AG04450 (cell line): ENCODE measurements at regions not wholly inside any gene's neighbourhood (a gene's known extent, or its start where the extent isn't known, plus 50 kb on each side); places are given as distances from the start of the nearest gene placed in this dataset.

Experiments used
- CTCF ChIA-PET: fragments of 300-600, 350-600 bp; formaldehyde crosslinking; extraction: SDS; loops from one replicate; lab custom pipeline; 2022; ENCODE audit warnings: antibody characterized with exemption, inconsistent platforms; lab: Charles Lee
- POLR2A ChIA-PET: fragments of 350-600 bp; formaldehyde crosslinking; extraction: SDS; loops from one replicate; lab custom pipeline; 2021; ENCODE audit warnings: antibody characterized with exemption, inconsistent platforms; lab: Yijun Ruan, JAX
- DNase-seq: peaks from one replicate; pipeline ENCODE4 v3.0.0-alpha.2; 2011; ENCODE audit warnings: low read depth, low spot score
- H3K27ac ChIP-seq: one replicate; pipeline ENCODE4 v1.5.1; 2012; ENCODE audit warnings: low read depth, low read length, control low read depth
- H3K27me3 ChIP-seq: one replicate; pipeline ENCODE4 v1.6.0; 2012; ENCODE audit warnings: low read length; ENCODE audit not compliant: control insufficient read depth, insufficient read depth
- H3K4me3 ChIP-seq: 2 replicates; pipeline ENCODE4 v1.5.1; 2011; ENCODE audit warnings: mild to moderate bottlenecking, low read depth, low read length, control low read depth
- H3K9me3 ChIP-seq: 2 replicates; pipeline ENCODE4 v1.5.1; 2012; ENCODE audit warnings: low read length; ENCODE audit not compliant: control insufficient read depth, insufficient read depth
- CTCF ChIP-seq: IDR thresholded peaks from 2 replicates; pipeline ENCODE4 v1.5.1; 2011; ENCODE audit warnings: low read depth, low read length, control low read depth, inconsistent platforms

GRCh38 chr1:30318864-30319718 lies 404.3 kb downstream of the MATN1 start:
- TF ChIP-seq CTCF = no peak
- POLR2A ChIA-PET = no interaction called here
- H3K4me3 ChIP-seq = no peak overlapping the region
- no peaks in the 10 kb centered on the region for H3K9me3 ChIP-seq
- H3K27ac ChIP-seq = no peak overlapping the region
- DNase-seq = no peak
- CTCF ChIA-PET = no interaction called here
- H3K27me3 ChIP-seq = no peaks in the 10 kb centered on the region

GRCh38 chr1:30318413-30318812 lies 405.0 kb downstream of the MATN1 start:
- no peak overlapping the region for H3K27ac ChIP-seq
- no peak for DNase-seq
- TF ChIP-seq CTCF = no peak
- no peaks in the 10 kb centered on the region for H3K27me3 ChIP-seq
- ChIA-PET CTCF (no interaction called here), POLR2A (no interaction called here)
- H3K4me3 ChIP-seq = no peak overlapping the region
- H3K9me3 ChIP-seq = no peaks in the 10 kb centered on the region

- no peak for DNase-seq
- no peaks in the 10 kb centered on the region for H3K27me3 ChIP-seq
- ChIA-PET CTCF (no interaction called here), POLR2A (no interaction called here)
- no peaks in the 10 kb centered on the region for H3K9me3 ChIP-seq
- no peak for TF ChIP-seq CTCF
- no peak overlapping the region for H3K4me3 ChIP-seq
- no peak overlapping the region for H3K27ac ChIP-seq
These were observed 405.5 kb downstream of the MATN1 start for GRCh38 chr1:30317921-30318320.

- DNase-seq = no peak
- no peak for TF ChIP-seq CTCF
- POLR2A ChIA-PET = no interaction called here
These were observed 407.3 kb downstream of the MATN1 start for GRCh38 chr1:30316056-30316455.

GRCh38 chr1:30315185-30315960 lies 408.0 kb downstream of the MATN1 start:
- Histone ChIP-seq H3K27ac (no peak overlapping the region), H3K4me3 (no peak overlapping the region), H3K9me3 (no peaks in the 10 kb centered on the region), H3K27me3 (no peaks in the 10 kb centered on the region)
- TF ChIP-seq CTCF = no peak
- CTCF ChIA-PET = no interaction called here
- POLR2A ChIA-PET = no interaction called here
- DNase-seq = no peak

More at GRCh38 chr1:30316056-30316455, 407.3 kb downstream of the MATN1 start:
- CTCF ChIA-PET = no interaction called here
- Histone ChIP-seq H3K27me3 (no peaks in the 10 kb centered on the region), H3K27ac (no peak overlapping the region), H3K9me3 (no peaks in the 10 kb centered on the region), H3K4me3 (no peak overlapping the region)
